Panc1 (cell line): ENCODE measurements at regions not wholly inside any gene's neighbourhood (a gene's known extent, or its start where the extent isn't known, plus 50 kb on each side); places are given as distances from the start of the nearest gene placed in this dataset.

ENCODE experiments used
- CTCF ChIP-seq: fragments of 450-650 bp; IDR thresholded peaks from 2 replicates; pipeline ENCODE4 v1.5.1; 2017; ENCODE audit warnings: mild to moderate bottlenecking
- POLR2AphosphoS5 ChIP-seq: IDR thresholded peaks from 2 replicates; pipeline ENCODE4 v1.6.1; 2012; ENCODE audit warnings: mild to moderate bottlenecking, low read depth, low read length, moderate library complexity
- TCF7L2 ChIP-seq: IDR thresholded peaks from 2 replicates; pipeline ENCODE4 v1.6.1; 2011; ENCODE audit warnings: mild to moderate bottlenecking, low read depth, low read length, inconsistent platforms
- TF ChIP-seq, protein P1 (sequence below), 2 experiments: IDR thresholded peaks; 2 replicates each; pipeline ENCODE4 v1.6.1; 2011 to 2012; ENCODE audit warnings: low read depth in 2 of 2, control low read depth in 1 of 2, low read length in 1 of 2, mild to moderate bottlenecking in 1 of 2, moderate library complexity in 1 of 2; ENCODE audit not compliant: insufficient read depth in 1 of 2

DNA sequence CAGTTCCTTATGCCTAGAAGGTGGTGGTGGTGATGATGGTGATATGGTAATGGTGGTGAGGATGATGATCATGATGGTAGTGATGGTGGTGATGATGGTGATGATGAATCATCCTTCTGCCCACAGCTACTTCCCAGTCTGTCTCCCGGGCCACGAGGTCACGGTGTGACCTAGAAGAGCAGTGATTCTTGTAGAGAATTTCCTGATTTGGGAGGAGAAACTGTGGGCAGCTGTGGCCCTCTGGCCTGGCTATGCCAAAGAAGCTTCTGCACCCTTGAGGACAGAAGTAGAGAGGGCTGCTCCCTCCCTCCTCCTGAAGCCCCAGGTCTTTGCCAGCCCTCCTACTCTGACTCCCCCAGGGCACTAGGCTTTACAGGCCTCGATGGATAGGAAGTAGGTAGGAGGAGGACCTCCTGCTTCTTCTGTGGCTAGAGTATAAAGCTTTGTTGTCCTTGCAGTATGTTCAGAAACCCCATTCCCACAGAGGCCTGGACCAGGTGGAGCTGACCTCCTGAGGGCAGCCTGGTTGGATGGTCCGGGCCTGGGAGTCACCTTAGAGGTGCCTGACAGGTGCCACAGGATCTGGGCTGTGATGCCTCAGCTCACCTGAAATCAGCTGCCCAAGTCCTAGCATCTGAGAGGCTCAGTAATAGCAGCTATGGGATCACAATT lies 57.9 kb upstream of the EPAS1 start:
- no peak for TF ChIP-seq CTCF
- TF ChIP-seq TCF7L2 = no peak
- TF ChIP-seq POLR2AphosphoS5 = no peak
- TF ChIP-seq, protein P1, sequence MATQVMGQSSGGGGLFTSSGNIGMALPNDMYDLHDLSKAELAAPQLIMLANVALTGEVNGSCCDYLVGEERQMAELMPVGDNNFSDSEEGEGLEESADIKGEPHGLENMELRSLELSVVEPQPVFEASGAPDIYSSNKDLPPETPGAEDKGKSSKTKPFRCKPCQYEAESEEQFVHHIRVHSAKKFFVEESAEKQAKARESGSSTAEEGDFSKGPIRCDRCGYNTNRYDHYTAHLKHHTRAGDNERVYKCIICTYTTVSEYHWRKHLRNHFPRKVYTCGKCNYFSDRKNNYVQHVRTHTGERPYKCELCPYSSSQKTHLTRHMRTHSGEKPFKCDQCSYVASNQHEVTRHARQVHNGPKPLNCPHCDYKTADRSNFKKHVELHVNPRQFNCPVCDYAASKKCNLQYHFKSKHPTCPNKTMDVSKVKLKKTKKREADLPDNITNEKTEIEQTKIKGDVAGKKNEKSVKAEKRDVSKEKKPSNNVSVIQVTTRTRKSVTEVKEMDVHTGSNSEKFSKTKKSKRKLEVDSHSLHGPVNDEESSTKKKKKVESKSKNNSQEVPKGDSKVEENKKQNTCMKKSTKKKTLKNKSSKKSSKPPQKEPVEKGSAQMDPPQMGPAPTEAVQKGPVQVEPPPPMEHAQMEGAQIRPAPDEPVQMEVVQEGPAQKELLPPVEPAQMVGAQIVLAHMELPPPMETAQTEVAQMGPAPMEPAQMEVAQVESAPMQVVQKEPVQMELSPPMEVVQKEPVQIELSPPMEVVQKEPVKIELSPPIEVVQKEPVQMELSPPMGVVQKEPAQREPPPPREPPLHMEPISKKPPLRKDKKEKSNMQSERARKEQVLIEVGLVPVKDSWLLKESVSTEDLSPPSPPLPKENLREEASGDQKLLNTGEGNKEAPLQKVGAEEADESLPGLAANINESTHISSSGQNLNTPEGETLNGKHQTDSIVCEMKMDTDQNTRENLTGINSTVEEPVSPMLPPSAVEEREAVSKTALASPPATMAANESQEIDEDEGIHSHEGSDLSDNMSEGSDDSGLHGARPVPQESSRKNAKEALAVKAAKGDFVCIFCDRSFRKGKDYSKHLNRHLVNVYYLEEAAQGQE (IDR thresholded peaks at IDR 0.05; ENCODE audit: insufficient read depth in 1 of 2, low read depth in 2 of 2, low read length in 1 of 2) = no peak
